ENCODE measurements at regions not wholly inside any gene's neighbourhood (a gene's known extent, or its start where the extent isn't known, plus 50 kb on each side); places are given as distances from the start of the nearest gene placed in this dataset.

DNA sequence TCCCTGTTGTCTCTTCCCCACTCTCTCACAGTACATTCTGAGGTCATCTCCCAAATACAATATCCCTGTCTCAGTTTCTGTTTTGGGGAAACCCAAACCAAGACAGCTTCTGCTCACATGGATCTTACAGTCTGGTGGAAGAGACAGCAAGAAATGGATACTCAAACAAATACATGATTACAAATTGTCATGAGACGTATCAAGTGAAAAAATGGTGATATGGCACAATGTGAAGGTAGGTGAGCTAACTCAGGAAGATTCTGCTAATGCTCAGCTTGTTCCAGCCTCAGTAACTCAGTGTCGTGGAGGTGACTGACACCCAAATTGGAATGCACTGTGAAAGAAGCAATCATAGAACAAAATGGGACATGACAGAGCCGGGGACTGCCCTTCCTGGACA, 68.3 kb downstream of the CHST1 start:
- DNase-seq (ENCODE audit: low spot score), result no peak

DNA sequence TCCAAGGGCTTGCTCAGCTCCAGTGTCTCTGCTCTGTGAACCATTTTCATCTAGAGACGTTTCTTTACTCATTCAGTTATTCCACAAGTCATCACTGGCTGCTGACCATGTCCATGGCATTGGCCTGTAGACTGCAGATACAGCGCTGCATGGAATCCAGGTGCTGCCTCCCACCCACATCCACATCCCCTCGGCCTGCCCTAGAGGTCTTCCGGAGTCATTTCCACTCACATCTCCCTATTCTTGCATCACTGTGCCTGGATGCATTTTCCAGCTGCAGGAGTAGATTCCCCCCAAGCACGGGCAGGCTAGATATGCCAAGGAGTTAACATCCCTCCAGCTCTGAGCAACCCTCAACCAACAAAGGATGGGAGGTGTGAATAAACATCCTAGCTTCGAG, 68.9 kb downstream of the CHST1 start:
- no peak for DNase-seq (ENCODE audit: low spot score)

DNA sequence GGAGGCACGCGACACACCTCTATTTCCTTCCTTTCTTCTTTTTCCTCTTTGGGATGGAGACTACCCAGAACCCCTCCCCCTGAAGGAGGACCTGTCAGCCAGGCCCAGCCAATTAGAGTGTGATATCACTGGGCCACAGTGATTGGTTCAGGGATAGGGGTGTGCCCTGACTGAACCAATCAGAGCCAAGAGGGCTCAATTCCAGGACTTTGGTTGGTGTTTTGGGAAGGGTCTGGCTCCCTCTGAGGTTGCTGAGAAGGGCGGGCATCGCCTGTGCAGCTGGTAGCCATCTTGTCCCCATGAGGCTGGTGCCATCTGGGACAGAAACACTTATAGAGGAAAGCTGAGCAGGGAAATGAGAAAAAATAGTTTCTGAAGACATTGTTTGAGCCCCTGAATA, 71.4 kb downstream of the CHST1 start:
- no peak for DNase-seq (ENCODE audit: low spot score)

DNA sequence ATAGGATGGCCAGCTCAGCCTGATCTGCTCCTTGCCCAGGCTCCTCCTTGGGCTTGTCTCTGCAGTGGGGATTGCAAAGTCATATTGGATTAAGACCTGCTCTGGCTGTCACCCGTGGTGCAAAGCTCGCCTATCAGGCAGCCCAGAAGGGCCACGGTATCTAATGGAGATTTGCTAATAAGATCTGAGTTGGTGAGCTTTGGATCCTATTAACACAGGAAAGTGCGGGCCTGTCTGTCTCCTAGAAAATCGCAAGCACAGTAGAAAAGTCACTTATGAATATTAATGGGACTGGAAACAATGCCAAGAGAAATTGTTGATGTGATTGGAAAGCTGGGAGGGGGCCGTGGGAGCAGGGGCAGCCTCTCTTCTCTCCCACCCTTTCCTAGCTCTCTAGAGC, 72.8 kb downstream of the CHST1 start:
- DNase-seq (ENCODE audit: low spot score), result no peak

DNA sequence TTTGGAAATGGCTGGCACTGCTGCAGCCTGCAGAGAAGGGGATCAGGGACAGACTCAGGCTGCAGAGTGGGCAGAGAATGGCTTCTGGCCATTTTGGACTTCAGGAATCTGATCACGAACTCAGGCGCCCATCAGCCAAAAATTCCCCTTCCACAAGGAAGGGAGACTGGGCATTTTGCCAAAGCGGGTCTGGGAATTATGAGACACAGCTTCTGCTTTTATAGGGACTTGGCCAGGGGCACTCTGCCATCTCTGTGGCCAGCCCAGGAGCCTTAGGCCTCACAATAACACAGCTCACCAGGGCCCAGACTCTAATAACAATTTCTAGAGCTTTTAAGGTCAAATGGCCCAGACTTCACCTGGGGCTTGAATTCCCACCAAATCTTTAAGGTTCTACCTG, 74.7 kb downstream of the CHST1 start:
- no peak for DNase-seq (ENCODE audit: low spot score)

DNA sequence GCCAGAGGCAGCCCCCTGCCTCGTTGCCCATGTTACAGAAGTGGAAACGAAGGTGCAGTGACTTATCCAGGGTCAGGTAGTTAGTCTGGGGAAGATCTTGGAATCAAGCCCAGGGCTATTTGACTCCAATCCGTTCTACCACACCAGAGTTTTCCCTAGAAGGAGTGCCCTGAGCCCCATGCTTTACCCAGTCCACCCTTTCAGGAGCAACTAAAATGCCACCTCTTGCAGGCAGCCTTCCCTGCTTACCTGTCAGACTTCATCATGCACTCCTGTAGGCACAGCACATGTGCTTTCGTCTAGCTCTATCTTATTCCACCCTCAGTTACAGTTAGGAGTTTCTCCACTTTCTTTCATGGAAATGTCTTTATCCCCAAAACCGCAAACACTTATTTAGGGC, 80.2 kb downstream of the CHST1 start:
- DNase-seq (ENCODE audit: low spot score), result no peak

DNA sequence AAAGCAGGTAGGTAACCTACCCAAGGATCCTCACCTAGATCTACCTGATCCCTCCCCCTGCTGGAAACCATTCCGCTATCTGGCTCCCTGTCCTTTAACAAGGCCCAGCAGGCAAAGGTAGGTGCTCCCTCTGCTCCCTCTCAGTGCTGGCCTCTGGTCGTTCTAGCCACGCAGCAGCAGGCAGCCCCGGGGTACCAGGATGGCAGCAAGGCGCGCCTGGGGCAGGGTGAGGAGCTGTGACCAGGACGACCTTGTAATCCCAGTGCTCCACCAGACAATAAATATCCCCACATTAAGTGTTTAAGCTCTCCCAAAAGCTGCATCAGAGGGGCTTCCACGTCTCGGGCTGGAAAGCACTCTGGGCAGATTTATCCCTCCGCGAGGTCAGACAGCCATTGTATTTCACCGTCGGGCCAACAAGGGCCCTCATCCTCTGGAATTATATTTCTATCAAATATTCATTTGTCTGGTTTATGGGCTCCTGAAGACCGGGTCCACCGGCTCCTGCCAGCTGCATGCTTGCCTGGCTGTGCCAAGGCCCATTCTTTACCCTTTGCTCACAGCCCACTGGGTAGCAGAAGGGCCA, 81.3 kb downstream of the CHST1 start:
- DNase-seq (ENCODE audit: low spot score), result no peak

DNA sequence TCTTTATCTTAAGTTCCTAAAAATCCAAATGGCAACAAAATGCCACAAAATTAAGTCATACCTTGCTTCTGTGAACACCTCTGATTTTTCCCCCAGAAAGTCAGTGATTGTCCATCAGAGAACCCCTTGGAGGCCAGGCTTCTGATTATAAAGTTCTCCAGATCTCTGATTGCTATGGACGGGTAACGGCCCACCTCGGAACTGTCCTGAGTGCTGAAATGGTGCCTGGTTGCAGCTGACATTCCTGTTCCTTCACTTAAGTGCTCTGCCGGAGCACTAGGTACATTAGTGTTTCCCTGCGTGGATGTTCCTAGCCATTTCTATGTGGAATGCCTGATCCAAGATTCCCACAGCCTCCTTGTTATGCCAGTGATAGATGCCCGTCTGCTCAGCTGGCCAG, 85.0 kb downstream of the CHST1 start:
- no peak for DNase-seq (ENCODE audit: low spot score)

DNA sequence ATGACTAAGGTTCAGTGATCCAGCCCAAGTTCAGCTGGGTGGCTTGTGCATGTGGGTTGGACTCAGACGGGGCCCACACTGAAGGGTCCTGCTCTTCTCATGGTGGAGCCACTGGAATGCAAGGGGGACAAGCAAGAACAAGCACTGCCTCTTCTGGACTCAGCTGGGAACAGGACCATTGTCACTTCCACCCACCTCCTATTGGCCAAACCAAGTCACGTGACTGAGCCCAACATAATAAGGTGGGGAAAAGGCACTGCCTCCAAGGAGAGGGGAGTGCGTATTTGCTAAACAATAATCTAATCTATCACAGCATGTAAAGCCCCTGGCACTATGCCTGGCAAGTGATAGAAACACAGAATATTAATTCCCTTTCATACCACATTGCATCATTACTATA, 87.1 kb downstream of the CHST1 start:
- no peak for DNase-seq (ENCODE audit: low spot score)

DNA sequence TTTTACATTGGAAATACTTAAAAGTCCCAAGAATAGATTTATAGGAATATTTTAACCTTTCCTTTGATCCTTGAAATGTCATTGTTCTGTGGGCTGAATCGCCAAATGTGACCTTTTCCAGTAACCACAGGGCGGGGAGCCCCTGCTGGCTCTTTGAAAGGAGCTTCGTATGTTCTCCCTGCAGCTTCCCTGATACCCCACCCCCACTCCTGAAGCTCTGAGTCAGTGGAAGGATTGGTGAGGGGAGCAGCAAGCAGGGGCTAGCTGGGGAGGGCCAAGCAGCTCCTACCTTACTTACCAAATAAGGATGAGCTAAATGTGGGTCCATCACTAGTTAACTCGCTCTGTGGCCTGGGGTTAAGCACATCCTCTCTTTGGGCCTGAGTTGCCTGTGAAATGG, 87.7 kb downstream of the CHST1 start:
- no peak for DNase-seq (ENCODE audit: low spot score)

DNA sequence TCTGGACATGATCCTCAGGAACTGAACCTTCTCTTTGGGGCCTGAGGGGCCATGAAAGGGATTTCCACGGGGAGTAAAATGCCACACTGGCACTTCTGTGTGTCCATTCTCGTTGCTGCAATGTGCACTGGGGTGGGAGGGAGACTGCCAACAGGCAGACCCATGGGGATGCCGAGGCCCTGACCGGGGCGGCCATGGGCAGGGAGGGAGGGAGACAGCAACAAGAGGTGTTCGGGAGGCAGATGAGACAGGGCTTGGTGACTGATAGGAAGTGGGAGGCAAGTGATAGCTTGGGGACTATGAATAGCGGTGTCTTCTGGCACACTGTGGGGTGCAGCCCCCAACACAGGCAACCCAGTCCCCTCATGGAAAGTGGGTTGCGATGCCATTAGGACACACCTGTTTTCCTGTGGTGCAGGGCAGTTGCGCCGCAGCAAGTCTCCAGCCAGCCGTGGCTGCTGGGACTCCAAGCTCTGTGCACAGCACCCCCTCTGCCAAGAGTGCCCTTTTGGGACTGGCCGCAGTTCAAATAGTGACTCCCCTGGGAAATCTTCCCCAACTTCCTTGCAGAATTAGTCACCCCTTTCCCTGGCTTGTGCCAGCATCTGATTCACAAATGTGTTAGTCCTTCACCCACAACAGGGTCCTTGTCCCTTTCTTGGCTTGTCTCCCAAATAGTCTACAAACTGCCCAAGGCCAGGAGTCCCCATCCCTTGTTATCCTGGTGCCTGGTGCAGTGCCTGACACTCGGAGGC, 88.8 kb downstream of the CHST1 start:
- DNase-seq (ENCODE audit: low spot score), result no peak

DNA sequence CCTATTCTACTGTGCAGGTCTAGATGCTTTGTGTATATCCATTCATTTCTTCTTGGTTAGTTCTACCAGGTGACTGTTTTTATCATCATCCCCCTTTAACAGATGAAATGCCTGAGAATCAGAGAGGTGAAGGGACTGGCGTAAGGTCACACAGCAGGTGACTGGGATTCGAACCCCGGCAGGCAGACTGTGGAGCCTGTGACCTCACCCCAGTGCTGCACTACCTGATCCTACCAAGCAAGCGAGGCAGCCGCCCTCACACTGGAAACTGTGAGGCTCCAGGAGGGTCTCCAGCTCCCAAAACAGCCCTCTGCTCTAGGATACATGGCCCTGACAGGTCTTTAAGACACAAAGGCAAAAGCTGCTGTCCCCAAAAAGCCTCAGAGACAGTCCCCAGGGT, 91.7 kb downstream of the CHST1 start:
- no peak for DNase-seq (ENCODE audit: low spot score)

DNA sequence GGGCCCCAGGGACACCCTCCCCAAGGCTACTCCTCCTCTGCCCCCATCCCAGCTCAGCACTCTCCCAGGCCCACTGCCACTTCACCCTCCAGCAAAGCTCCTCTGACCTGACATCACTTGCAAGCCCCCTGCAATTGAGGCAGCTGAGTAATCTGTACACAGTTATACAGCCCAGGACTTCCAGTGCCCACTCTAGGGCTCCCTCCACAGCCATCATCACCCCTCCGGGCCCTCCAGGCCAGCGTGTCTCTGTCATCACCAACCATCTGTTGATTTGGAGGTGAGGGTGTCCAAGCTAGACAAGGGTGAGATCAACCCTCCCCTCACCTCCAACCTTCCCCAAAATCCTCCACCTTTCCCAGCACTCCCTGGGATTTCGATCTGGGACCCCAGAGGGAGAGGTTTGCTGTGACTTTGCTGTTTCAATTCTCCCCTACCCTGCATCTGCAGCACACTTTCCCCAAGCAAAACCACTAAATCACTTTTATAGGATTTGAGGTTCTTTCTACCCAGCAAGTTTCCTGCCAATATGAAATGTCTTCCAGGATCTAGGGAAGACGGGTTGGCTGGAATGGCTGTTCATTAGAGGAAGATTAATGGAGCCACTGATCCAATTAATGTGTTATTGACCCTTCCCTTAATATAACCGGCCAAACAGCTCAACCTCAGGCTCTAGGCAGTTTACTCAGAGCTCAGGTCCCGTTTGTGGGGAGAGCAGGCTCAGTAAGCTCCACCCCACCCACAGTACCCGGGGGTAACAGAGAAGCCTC, 92.9 kb downstream of the CHST1 start:
- no peak for DNase-seq (ENCODE audit: low spot score)

DNA sequence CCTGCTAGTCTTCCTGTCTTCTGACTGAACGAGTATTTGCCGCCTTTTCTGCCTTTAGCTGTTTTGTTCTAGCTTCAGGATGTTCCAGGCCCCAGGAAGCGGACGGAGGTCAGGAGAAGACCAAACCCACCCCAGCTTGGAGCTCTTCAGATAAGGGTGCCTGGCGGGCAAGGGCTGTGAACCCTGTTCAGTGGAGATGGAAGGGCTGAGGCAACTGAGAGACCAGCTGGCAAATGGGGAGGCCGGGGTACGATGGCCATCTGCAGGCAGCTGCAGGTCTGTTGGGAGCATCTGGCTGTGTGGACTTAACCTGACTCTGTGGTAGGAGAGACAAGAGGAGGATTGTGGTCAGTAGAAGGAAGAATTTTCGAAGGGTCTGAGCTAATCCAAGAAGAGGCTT, 95.6 kb downstream of the CHST1 start:
- DNase-seq (ENCODE audit: low spot score), result no peak

DNA sequence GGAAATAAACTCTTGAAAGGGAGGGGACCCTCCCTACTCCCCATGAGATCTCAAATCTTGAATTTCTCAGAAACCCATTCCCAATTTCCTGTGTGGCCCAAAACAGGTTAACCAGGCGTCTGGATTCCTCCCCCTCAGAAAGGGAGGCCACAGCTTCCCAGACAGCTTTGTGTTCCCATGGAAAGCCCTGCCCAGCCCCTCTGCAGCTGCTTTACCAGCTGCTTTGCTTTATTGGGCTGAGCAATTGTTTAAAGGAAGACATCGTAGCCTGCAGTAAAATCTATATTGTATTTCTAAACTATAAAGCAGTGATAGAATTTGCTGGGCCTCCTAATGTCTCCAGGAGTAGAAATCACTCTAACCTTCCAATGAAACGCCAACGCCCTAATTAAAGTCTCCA, 97.4 kb downstream of the CHST1 start:
- DNase-seq (ENCODE audit: low spot score), result no peak

DNA sequence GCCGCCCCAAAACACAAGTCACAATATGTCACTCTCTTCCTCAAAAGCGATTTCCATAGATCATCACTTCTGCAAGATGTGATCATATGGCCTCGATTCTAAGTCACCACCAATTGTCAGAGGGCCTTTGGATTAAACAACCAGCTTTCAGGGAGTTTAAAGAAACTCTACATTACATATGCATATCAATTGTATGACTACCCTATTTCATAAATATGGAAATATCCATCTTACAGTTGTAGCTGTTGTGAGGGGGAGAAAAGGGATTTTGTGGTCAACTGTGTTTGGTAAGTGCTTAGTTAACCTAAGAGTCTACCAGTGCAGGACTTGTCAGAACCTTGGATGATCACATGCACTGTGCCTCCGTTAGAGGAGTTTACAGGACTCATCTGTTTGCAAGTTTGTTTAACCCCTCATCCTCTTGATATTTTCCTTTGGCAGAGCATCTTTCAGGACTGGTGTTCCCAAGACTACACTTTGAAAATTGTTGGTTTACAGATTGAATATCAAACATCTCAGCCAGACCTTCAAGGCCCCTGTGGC, 99.9 kb downstream of the CHST1 start:
- DNase-seq (ENCODE audit: low spot score), result no peak

DNA sequence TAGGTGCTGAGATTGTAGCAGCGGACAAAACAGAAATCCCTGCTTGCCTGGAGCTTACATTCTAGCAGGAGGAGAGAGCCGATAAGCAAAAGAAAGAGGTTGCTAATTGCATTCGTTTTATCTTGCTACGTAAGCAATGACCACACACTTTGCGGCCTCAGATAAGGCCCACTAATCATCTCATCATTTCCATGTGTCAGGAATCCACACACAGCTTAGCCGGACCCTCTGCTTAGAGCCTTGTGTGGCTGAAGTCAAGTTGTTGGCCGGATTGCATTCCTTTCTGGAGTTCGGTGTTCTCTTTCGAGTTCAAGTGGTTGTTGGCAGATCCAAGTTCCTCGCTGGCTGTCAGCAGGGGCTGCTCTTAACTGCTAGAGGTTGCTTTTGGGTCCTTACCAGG, 101.6 kb downstream of the CHST1 start:
- no peak for DNase-seq (ENCODE audit: low spot score)

DNA sequence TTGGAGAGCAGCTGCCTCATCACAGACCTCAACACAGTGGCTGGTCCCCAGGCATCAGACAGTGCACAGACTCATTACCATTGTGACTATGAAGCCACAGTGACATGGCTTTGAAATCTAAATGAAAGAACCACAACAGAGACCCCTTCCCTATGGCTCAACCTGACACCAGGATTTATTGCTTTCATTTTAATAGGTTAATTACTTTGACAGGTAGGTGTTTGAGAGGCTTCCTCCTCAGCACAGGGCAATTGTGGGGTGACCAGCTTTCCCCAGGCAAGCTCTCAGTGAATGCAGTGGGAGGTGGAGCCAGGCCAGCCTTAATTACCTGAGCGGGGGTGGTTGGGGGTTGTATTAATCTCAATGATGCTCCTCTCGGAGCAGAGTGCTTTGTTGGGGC, 102.3 kb downstream of the CHST1 start:
- DNase-seq (ENCODE audit: low spot score), result no peak

DNA sequence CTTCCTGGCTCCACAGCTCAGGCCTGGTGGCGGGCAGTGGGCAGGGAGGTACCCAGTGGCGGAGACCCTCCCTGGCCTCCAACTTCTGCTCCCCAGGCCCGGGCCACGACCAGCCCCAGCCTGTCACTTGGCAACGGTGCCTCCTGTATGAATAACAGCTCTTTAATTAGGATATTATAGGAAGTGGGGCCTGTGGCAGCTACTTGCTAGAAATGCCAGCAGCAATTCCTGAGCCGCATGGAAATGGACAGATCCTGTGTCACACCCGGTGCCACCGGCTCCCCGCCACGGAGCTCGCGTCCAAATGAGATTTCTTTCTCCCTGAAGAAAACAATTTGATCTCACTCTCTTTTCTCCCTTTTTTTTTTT, 104.5 kb downstream of the CHST1 start:
- DNase-seq (ENCODE audit: low spot score), result no peak

DNA sequence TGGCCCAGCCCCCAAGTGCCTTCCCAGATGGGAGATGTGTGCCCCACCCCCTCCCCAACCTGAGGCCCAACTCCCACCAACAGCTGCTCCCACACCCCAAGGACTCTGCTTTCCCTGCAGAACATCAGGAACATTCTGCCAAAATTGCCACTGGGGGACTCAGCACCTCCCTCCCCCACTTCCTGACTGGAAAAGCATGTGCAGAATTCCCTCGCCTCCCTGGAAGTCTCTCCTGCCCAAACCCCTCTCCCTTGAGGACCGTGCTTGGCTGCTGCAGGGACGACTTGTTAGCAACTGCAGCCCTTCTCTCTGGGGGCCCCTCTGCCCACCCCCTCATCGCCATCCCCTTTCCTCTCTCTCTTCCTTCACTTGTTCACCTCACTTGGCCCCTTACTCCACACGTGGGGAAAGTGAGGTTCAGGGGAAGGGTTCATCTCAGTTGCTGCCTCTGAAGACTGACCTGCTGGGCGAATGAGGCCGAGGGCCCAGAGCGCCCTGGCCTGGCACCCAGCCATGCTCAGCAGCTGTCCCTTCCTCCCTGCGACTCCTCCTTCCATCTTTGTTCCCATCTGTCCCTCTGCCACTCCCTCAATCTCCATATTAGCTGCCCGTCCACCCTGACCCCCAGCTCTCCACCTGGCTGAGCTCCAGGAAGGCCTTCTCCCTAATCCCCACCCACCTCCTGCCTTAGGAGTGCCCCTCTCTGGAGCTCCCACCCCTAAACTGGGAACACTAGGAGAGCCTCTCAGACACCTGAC, 105.1 kb downstream of the CHST1 start:
- no peak for DNase-seq (ENCODE audit: low spot score)

DNA sequence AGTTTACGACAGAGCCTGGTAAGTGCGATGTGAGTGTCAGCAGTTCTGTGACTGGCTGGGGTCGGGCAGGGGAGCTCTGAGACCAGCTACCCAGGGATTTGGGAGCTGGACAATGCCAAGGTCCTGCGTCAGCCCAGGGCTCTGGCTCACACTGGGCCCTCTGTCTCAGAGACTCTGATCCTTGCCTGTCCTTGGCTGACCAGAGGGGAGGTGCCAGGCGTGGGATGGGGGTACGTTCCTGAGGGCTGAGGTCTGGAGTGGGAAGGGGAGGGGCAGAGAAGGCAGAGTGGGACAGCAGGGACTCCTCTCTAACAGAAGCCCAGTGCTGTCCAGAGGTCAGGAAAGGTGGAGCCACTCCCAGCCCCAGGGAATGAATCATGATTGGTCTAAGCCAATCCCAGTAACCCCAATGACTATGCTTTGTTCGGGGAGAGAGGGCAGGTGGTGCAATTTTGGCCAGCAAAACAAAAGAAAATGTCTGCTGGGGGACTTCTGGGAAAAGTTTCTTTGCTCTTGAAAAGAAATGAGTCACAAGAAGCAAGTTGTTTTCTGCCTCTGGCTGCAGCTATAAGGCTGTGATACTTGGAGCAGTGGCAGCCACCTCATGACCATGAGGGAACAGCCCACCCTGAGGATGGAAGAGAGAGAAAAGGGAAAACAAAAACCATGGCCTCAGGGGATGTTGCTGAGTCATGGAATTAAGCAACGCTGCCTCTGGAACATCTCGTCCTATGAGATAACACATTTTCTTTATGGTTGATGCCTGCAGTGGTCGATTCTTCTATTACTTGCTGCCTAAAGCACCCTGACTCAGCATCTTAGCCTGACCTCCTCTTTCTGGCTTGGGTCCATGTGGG, 108.3 kb downstream of the CHST1 start:
- no peak for DNase-seq (ENCODE audit: low spot score)
